ENCODE measurements at regions not wholly inside any gene's neighbourhood (a gene's known extent, or its start where the extent isn't known, plus 50 kb on each side); places are given as distances from the start of the nearest gene placed in this dataset.
A peak's percentile ranks its signal among the peaks of the same experiment; 100 is the strongest.
"Not testable (repeated sequence)": the region's sequence is repeated elsewhere in the genome, so short reads cannot be mapped to it uniquely, and the experiment has no call there.

DNA sequence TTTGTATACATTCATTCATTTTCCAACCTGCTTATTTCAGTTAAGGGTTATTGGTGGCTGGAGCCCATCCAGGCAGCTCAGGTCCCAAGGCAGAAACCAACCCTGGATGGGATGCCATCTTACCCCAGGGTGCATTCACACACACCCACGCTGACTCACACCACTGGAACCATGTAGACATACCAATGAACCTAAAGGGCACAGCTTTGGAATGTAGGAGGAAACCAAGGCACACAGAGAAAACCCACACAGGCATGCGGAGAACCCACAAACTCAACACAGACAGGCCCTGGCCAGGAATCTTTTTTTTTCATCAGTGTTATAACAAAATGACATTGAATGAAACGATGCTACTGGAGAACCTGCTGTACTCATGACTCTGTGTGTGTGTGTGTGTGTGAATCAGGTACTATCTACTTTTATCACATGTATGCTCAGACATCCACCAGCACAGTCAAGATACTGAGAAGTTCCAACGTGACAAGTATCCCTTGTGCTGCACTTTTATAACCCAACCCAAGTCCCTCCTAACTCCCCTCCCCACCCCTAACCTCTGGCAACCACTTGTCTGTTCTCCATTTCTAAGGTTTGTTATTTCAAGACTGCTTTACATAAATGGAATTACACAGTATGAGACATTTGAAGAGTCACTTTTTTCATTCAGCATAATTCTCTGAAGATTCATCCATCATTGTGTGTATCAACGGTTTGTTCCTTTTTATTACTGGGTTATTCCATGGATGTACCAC, 286.8 kb upstream of the PLD5 start:
- no peak for DNase-seq

DNA sequence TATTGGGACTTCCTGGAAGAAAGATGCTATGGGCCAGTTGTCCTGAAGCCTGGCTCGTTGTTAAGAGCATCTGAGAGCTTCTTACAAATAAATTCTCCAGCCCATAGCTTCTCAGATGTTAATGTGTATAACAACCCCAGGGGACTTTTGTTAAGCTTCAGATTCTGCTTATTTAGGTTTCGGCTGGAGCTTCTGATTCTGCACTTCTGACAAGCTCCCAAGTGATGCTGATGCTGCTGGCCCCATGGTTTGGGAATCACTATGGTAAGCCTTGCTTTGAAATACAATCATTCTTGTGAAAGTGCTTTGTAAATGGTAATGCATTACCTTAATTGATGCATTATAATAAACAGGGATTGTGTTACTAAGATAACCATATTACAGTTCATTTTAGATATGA, 281.8 kb upstream of the PLD5 start:
- DNase-seq: no peak

DNA sequence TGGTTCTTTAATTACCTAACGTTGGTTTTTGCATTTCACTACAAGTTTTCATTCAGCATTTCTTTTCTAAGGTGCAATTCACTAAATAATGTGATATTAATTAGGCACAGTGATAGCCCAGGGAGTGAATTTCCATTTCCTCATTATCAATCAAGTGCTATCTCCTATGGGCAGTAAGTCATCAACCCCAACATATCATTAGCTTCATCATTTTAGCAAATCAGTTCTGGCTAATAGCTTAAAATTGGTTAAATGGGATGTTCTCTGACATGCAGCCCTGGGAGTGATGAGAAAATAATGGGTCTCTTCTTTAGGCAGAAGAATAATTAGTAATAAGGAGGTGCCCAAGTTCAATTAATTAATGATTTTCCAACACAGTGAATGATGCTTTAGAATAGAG, 280.9 kb upstream of the PLD5 start:
- DNase-seq: not testable (repeated sequence)

DNA sequence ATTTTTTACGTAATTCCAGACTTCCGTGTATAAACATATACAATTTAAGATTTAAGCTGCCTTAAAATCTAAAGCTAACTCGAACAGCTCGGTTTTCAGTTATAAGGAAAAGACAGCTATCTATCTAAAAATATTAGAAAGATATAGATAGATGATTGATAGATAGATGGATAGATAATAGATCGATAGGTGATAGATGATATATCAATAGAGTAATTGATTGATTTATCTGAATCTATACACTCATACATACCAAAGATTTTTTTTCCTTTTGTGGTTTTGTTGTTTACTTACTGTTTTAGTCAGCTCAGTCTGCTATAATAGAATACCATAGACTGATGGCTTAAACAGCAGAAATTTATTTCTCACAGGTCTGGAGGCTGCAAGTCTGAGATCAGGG, 278.5 kb upstream of the PLD5 start:
- no peak for DNase-seq

DNA sequence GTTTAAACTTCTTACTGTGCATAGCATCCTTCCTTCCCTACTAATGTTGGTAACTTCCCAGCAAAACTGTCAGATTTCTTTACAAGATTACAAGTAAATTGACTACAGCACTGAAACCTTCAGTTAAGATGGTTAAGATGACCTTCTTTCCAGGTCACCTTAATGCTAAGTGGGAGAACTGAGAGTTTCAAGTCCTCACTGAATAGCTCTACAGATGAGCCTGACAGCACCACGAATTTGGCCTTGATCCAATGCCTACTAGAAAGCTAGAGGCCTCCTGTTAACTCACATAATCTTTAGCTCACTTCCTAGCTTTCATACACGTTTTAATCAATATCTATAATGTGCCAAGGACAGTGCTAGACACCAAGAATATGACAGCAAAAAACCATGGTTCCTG, 276.0 kb upstream of the PLD5 start:
- DNase-seq: no peak

DNA sequence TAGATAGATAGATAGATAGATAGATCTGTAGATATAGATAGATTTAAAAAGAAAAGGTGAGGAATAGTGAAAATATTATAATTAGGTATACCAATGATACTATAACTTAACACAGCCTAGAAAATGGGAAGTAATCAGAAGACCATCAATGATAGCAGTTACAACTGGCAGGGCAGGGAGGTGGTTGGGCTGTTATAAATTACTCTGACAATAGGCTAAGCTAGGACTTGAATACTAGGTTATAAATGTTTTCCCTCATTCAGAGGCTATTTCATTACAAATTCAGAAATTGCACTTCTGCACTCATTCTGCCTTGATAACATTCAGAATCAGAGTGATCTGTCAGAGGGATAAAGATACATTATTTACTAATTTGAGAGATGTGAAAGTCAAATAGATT, 273.4 kb upstream of the PLD5 start:
- no peak for DNase-seq

DNA sequence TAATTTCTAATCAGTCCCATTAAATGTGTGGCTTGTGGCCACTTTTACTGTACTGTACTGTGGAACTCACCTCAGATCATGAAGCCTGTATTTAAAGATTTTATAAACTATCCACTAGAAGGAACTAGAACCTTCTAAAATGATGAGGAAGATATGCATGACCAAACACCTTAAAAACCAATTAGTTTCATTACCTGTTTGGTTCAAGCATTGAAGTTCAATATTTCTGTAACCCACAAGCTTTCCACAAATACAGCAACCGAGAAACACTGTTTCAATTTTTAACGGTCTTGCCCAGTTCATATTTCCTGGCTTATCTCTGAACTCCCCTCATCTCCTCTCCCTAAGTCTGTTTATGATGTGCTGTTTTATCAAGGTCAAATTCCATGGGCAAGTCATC, 264.3 kb upstream of the PLD5 start:
- no peak for DNase-seq

DNA sequence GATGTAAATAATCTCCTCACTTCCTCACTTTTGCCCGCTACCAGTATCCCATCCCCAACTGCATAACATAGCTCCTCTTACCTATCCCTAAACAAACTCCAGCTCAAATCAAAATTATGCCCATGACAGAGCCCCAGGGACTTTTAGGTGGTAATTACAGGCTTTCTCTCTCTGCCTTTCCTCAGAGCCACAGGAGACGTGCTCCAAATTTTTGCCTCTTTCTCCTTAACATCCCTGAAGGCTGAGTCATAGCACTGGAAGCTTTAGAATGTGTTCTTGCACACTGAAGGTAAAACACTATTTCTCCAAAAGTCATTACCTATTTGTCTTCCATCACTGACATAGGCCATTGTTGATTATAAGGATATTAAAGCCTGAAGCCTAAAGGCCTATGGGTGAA, 263.5 kb upstream of the PLD5 start:
- no peak for DNase-seq

DNA sequence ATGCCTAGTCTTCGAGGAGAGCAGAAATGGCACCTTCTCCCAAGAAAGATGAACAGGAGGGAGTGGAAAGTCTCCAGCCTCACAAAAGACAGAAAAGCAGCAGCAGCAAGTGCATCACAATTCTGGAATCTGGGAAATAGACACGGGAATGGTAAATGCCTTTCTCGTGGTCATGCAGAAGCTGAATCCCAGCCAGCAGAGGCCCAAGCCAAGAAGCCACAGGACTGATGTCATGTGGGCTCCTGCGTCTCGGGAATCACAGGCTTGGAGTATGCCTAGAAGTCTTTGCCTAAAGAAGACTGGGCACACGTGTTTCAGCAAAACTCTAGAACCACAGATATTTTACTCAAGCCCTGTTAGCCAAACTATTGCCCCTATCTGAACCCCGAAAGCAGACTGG, 260.3 kb upstream of the PLD5 start:
- DNase-seq: no peak

DNA sequence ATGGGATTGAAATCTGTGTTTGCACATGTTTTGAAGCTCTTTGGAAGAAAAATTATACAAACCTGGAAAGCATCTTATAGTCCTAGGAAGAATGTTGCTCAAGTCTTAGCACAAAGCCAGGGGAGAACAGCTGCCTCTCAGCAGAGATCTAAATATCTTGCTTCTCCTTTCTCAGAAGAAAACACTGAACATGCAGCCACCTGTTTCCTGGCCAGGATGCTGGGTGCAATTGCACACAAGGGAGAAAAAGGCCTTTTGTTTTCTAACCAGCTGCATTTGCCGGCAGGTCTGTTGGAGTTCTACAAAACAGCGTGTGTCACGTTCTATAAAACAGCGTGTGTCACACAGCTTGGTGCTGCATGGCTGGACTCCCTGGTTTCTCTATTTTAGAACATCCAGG, 259.6 kb upstream of the PLD5 start:
- DNase-seq: peak; percentile 32

DNA sequence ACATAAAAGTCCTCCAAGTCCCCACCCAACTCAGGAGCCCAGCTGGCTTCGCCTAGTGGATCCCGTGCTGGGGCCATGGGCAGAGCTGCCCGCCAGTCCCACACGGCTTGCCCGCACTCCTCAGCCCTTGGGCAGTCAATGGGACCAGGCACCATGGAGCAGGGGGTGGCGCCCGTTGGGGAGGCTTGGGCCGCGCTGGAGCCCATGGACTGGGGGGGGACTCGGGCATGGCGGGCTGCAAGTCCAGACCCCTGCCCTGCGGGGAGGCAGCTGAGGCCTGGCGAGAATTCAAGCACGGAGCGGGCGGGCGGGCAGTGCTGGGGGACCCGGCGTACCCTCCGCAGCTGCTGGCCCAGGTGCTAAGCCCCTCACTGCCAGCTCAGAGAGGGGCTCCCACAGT, 249.8 kb upstream of the PLD5 start:
- DNase-seq: no peak

DNA sequence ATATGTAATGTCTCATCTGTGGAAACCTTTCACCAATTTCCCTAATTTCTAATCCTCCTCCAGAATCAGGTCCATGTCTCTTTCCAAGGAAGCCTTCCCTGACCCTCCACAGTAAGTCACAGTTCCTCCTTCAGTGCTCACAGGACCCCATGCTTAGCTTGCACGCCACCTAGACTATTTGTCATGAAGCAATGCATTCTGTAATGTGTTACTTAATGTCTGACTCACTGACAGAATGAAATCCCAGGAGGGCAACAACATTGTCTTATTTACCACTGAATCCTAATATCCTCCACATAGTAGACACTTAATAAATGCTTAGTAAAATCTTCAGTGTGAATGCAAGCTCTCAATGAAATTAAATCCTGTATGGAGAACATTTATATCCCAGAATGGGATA, 245.9 kb upstream of the PLD5 start:
- no peak for DNase-seq

DNA sequence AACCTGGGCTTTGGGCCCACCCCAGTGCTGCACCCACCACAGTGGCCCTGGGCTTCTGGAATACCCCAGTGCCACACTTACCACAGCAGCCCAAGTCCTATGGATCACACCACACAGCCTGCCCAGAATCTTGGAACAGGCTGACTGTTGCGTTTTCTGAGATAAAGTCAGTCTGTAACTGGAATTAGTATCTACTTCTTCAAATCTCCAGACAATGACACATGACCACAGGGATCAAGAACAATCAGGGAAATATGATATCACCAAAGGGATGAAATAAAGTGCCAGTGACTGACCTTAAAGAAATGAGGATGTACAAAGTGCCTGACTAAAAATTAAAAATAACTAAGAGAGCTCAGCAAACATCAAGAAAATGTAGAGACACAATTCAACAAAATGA, 239.7 kb upstream of the PLD5 start:
- no peak for DNase-seq

DNA sequence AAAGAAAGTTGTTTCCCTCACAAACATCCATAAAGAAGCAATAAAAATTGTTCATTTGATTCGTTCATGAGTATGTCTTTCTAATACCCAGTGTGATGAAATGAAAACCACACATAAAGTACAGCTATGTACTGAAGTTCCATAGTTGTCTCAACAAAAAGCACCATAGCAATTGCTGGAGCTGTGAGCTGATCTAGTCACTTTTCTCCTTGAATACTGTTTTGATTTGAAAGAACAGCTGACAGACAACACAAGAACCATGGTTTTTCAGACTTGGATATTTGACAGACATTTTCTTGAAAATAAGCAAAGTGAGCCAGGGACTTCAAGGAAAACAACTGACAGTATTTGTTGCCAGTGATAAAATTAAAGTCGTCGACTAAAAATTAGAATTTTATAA, 237.1 kb upstream of the PLD5 start:
- DNase-seq: no peak

DNA sequence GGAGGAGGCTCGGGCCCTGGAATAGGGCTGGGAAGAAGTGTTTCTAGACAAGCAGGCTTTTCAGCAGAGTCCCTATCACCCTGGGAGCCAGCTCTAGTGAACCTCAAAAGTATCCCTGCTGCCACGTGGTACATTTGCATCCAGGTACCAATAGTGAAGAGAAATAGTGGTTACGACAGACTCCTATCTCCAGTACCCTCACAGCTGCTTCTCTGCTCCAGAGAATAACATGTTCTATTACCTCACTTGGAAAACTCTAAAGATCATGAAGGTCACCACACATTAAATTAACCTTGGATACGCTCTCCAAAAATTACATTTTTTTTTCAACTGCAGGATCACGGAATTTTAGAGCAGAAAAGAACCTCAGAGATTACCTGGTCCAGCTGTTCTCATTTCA, 230.4 kb upstream of the PLD5 start:
- no peak for DNase-seq

DNA sequence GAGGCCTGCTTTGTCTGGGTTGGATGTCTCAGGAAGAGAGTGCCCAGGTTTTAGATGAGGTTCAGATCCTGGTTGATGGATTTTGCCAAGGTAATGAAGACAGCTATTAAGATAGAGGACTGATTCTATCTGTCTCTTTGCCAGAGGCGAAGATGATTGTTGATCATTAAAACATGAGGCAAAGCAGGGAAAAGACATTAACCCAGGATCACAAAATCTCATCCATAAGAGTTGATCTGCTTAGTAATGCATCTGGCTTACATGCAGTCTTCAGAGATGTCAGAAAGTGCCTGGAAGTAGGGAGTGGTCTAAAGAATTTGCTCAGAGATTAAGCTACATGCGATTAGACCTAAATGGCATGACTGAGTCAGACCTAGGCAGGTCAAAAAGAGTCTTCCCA, 229.6 kb upstream of the PLD5 start:
- no peak for DNase-seq

DNA sequence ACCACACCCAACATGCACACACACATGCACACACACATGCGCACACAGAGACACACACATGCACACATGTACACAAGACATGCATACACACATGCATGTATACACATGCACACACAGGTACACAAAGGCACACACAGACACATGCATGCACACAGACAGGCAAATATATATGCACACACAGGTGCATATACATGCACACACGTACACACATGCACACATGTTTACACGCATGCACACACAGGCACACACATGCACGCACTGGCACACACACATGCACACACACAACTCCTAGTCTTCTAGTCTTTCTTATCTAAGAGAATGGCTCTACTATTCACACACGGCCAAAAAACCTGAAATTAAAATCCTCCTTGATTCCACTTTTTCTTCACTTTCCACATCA, 222.7 kb upstream of the PLD5 start:
- no peak for DNase-seq

DNA sequence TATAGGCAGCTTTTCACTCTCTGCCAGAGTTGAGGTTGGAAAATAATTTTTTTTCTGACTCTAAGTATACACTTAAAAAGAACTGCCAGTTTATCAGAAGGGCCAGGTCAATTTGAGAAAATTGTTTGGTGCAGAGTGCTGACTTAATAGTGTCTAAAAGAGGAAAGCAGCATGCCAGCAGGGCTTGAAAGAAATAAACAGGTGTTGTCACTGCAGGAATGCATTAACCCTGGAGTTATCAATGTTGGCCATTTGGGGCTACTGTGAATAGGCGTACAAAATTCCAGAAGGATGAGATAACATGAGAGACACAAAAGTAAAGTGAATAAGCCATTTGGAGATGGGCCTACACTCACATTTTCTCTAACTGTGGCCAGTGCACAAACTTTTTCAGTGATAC, 220.6 kb upstream of the PLD5 start:
- DNase-seq: no peak

DNA sequence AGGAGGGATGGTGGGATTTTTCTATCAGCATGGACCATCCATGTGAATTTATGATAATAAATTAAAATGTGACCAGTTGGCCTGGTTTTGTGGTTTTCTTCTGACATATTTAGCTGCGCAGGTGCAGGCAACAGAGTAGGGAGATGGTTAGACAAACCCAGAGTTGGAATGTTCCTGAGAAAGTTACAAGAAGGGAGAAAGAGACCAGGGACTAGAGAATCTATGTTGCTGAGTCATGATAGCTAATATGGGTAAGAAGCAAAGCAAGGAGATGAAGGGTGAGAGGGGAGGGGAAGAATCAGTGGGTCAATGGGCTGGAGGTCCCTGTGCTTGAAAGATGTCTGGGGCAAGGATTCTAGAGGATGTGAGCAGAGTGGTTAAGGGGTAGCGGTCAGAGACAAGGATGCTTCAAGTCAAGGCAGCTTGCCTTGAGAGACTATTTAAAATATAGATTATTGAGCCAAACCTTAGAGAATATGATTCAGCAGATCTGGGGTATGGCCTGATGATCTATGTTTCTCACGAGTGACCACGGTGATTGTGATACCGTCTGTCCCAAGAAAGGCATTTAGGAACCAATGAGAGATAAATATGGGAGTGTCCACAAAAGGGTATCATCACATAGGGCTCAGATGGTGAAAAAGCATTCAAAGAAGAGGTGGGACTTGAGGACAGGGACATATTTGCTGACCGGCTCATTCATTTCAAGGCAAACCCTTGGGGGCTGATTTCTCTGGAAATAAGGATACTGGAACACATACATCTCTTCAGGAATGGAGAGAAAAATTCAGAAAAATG, 219.7 kb upstream of the PLD5 start:
- DNase-seq: no peak

DNA sequence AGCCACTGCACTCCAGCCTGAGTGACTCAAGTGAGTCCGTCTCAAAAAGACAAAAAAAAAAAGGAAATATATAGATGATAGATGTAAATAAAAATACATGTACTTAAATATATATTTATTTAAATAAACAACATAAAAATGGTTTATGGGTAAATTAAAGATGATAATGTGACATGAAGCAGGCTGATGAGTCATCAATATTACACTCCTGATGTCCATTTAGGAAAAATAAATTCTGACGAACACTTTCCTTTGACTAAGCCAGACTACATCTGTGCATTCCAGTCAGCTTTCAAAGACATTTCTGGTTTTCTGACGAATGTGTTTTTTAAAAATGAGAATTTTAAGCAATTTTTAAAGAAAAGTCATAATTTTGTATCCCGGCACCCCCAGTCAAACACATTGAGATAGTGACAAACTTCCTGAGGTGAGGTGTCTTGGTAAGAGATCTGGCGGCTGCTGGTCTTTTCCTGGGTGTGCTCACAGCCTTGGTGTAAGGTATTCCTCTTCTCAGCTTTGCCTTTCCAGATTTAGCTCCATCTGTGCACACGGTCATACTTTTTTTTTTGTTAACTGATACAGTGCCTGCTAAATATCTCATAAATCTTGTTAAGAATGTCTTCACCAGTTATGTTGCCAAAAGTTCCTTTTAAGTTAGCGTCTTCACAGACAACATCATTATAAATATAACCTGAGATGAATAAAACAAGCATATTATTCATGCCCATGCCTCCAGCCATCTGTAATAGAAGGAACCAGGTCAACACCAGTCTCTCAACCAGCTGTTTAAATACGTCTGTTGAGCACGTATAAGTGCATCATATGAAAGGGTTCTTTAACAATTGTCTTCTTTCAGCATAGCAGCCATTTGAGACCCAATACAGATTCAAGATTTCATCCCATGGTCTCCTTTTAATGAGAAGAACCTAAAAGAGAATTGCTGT, 214.5 kb upstream of the PLD5 start:
- peak; percentile 28 for DNase-seq

DNA sequence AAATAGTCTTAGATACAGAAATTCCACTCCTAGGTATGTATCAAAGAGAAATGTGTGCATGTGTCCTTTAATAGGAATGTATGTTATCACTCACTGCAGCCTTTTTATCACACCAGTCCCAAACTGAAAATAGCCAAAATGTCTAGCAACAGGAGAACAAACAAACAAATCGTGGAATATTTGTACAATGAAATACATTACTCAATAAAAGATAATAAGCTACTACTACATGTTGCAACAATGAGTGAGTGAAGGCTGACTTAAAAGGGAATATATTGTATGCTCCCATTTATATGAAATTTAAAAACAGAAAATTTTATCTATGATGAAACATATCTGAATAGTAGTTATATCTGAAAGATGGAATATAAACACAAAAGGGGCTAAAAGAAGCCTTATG, 212.1 kb upstream of the PLD5 start:
- DNase-seq: no peak

DNA sequence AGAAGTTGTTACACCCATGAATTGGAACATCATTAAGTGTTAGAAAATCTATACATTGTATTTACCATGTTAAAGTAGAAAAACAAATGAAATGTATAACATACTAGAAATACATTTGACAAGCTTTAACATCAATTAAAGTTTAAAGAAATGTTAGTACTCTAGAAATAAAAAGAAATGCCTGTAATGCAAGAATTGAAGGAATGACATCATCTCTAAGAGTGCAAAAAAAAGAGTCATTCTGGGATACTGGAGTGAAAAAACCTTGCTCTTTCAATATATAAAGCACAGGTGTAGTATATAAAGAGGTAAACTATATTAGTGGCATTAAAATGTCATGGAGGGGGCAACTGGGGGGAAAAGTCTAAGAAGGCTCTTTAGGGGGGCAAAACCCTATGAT, 210.8 kb upstream of the PLD5 start:
- DNase-seq: no peak

DNA sequence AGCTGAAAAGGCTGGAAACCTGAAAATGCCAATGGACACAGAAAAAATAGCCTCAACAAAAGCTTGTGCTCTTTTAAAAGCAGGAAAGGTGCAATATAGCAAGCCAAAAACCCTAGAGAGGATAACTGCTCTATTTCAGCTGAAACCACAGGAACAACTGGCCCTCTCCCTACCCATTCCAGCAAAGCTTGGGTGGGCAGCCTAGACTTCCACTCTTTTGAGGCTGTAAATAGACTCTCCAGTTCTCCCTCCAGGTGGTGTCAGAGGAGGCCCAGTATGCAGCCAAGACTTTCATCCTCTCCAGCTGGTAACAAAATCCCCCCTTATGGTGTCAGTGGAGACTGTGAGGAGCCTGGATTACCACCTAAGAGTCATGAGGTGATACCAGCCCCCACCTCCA, 206.9 kb upstream of the PLD5 start:
- no peak for DNase-seq

DNA sequence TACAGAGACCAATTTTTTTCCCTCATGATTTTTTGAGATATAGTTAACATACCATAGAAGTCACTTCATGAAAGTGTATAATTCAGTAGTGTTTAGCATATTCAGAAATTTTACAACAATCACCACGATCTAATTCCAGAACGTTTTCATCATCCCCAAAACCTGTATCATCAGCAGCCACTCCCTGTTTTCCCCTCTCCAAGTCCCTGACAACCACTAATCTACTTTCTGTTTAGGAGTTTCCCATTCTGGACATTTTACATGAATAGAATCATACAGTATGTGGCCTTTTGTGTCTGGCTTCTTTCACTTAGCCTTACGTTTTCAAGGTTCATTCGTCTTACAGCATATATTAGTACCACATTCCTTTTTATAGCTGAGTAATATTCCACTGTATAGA, 204.2 kb upstream of the PLD5 start:
- DNase-seq: no peak
